GM12865 (cell line): ENCODE measurements at regions not wholly inside any gene's neighbourhood (a gene's known extent, or its start where the extent isn't known, plus 50 kb on each side); places are given as distances from the start of the nearest gene placed in this dataset.
A peak's percentile ranks its signal among the peaks of the same experiment; 100 is the strongest.

Source experiments
- DNase-seq: peaks from one replicate; pipeline ENCODE4 v3.0.0; 2010; ENCODE audit warnings: low read depth
- H3K4me3 ChIP-seq: 2 replicates; pipeline ENCODE4 v1.5.1; 2011; ENCODE audit warnings: mild to moderate bottlenecking, low read depth, low read length, control low read depth
- TF ChIP-seq, protein P1 (sequence below): IDR thresholded peaks from 2 replicates; pipeline ENCODE4 v1.5.1; 2011; ENCODE audit warnings: low read length, control low read depth, low read depth, inconsistent platforms; ENCODE audit not compliant: insufficient read depth; ENCODE audit errors: missing control alignments

DNA sequence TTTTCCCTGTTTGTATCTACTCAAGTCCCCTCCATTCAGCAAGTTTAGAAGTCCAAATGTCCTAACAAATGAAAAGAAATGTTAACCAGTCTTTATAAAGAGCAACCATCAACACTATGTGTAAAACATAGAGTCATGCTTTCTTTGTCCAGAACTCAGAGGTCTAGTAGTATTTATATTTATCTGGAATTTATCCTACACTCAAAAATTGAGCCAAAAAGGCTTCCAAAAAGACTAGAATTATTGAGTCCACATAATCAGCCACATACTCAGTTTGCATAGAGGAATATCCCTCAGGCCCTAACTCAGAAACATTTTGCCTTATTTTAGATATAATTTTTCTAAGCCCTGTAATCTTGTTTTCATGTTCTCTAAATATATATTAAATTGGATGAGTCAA, 455.0 kb downstream of the COL12A1 start:
- no peak overlapping the region for H3K4me3 ChIP-seq
- TF ChIP-seq, protein P1, sequence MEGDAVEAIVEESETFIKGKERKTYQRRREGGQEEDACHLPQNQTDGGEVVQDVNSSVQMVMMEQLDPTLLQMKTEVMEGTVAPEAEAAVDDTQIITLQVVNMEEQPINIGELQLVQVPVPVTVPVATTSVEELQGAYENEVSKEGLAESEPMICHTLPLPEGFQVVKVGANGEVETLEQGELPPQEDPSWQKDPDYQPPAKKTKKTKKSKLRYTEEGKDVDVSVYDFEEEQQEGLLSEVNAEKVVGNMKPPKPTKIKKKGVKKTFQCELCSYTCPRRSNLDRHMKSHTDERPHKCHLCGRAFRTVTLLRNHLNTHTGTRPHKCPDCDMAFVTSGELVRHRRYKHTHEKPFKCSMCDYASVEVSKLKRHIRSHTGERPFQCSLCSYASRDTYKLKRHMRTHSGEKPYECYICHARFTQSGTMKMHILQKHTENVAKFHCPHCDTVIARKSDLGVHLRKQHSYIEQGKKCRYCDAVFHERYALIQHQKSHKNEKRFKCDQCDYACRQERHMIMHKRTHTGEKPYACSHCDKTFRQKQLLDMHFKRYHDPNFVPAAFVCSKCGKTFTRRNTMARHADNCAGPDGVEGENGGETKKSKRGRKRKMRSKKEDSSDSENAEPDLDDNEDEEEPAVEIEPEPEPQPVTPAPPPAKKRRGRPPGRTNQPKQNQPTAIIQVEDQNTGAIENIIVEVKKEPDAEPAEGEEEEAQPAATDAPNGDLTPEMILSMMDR, result no peak
- DNase-seq, result no peak

DNA sequence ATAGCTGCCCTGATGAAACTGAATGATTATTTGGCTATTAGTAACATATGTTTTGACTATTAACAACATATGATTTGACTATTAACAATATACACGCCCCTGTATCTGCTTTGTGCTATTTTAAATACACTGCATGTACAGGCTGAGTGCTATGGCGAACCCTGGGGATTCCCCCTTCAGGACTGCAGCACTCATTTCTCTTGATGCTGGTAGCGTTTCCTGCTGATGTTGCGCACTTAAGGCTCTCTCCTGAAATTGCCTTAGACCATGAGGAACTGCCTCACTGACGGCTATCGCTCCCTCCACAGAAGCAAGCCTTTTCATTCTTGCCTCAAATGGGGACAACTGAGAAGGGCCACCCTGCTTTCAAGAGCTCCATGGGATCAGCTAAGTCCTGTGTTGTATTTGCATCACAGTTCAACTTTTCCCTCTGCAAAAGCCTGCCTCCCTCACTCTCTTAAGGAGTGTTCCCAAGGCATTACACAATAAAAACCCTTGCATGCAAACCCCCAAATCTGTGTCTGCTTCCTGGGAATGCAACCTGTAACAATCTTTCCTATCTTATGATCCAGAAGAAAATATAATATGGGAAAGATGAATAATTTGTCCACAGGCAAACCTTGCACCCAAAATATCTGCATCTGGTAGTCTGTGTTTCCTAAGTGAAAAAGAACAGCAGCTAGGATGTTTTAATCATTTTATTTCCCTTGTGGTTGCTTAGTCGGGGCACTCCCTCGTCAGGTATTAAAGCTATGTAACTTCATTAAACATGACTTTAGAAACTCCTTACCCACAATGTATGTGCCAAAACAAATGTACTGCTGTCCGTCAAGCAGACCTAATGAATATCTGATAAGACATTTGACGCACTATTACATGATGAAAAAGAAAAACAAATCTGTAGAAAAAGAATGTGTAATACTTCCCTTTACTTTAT, 456.4 kb downstream of the COL12A1 start:
- no peak overlapping the region for H3K4me3 ChIP-seq
- no peak for DNase-seq
- TF ChIP-seq, protein P1, result no peak

DNA sequence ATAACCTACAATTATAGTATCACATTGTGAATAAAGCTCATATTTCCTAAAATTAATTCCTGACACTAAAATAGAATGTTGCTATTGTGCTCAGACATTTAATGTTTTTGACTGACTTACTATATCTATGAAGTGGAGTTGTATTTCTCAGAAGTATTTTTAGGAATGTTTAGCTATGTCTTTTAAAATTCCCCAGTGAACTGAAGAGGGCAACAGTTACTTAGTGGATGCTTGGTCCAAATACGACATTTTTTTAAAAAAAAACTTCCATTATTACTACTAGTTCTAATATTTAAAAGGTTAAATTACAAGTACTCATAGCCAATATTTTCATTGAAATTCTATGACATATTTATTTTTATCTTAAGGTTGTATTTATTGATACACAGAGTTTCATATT, 460.2 kb downstream of the COL12A1 start:
- DNase-seq, result no peak
- H3K4me3 ChIP-seq, result no peak overlapping the region
- TF ChIP-seq, protein P1, result no peak

- H3K4me3 ChIP-seq, result no peak overlapping the region
- DNase-seq, result peak; percentile 6
Measured at GRCh38 chr6:74742793-74743508, 462.9 kb downstream of the COL12A1 start.

GRCh38 chr6:74741646-74742045, 464.2 kb downstream of the COL12A1 start:
- no peak overlapping the region for H3K4me3 ChIP-seq
- TF ChIP-seq, protein P1, result no peak
- DNase-seq, result no peak

More at GRCh38 chr6:74742793-74743508, 462.9 kb downstream of the COL12A1 start:
- TF ChIP-seq, protein P1, result no peak

DNA sequence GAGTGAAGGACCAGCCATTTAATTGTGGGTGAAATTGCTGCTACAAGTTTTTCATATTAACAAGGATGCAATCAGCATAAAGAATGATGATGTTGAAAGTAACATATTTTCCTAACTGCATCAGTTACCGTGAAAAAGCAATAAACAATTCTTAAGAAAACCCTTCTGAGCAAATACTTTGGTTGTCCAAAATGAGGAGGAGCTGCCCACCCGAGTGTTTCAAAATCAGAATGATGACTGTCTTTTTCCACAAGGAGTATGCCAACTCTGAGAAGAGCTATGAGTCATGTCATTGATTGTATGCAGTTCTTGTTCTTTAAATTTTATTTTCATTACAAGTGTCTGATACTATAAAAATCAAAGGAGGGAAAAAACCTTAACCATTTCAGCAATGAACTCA, 470.5 kb downstream of the COL12A1 start:
- H3K4me3 ChIP-seq, result no peak overlapping the region
- TF ChIP-seq, protein P1, result no peak
- no peak for DNase-seq
